ENCODE measurements at regions not wholly inside any gene's neighbourhood (a gene's known extent, or its start where the extent isn't known, plus 50 kb on each side); places are given as distances from the start of the nearest gene placed in this dataset.

- TF ChIP-seq CTCF (IDR thresholded peaks at IDR 0.05; ENCODE audit: low read depth, low read length), result no peak
- no peak for TF ChIP-seq EZH2phosphoT487 (IDR thresholded peaks at IDR 0.05; ENCODE audit: low read depth)
Measured at GRCh38 chr5:173399851-173400250, 71.6 kb upstream of the STC2 start.
